HG03460 (cell line): ENCODE measurements at regions not wholly inside any gene's neighbourhood (a gene's known extent, or its start where the extent isn't known, plus 50 kb on each side); places are given as distances from the start of the nearest gene placed in this dataset.
"Not testable (repeated sequence)": the region's sequence is repeated elsewhere in the genome, so short reads cannot be mapped to it uniquely, and the experiment has no call there.

ENCODE experiments used
- ATAC-seq: cut with Tn5 transposase; IDR thresholded peaks from one replicate; pipeline ENCODE4 v1.9.1; 2021; ENCODE audit not compliant: unreplicated experiment

GRCh38 chr2:220569112-220569897, 941.9 kb downstream of the SLC4A3 start:
- no peak for ATAC-seq

DNA sequence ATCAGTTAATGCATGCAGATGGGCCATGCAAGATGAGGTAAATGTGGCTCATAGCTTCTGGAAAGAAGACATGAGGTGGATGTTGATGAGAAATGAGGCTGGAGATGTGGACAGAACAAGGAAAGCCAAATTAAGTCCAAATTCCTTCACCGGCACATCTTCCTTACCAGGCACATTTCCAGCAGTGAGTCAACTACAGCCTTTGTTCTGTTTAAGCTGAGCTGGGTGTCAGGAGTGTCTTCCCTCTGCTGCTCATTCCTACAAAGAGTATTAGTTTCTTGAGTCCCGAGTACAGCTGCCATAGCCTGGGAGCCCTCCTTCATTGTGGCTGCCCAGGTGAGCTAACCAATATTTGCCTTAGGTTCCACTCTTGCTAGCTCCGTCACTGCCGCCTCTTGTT, 945.0 kb downstream of the SLC4A3 start:
- ATAC-seq = no peak

GRCh38 chr2:220574038-220574437, 946.6 kb downstream of the SLC4A3 start:
- no peak for ATAC-seq

GRCh38 chr2:220575963-220576362, 948.5 kb downstream of the SLC4A3 start:
- no peak for ATAC-seq

DNA sequence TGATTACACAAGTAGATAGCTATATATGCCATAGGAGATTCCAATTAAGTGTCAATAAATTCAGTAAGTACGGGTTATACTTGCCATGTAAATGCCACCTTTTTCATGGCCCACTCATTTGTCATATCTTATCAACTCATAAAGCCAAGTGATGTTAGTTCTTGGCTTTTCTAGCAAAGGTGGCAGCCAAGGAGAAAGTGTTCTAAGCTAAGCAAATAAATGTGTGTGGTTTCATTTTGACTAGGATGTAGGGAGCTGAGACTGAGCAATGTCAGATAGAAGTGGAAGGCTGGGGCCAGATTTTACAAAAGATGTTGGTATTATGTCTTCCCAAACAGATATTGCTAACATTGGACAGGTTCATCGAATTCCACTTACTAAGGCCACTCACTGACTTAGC, 952.0 kb downstream of the SLC4A3 start:
- ATAC-seq = no peak

DNA sequence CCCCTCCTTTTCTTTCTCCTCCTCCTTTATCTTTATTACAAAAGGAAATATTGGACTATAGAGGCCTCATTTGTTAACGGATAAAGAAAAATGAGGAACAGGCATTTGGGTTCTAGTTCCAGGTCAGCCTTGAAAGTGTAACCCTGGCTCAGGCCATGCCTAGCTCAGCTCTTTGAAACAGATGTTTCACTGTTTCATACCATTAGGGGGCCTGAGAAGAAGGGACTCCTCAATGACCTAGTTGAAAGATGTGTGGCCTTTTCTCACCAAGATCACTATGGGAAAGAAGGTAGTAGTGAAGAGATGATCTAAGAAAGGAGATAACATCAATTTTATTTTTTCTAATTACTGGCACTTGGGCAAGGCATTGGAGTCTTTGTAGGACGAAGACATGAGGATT, 952.7 kb downstream of the SLC4A3 start:
- ATAC-seq = no peak

DNA sequence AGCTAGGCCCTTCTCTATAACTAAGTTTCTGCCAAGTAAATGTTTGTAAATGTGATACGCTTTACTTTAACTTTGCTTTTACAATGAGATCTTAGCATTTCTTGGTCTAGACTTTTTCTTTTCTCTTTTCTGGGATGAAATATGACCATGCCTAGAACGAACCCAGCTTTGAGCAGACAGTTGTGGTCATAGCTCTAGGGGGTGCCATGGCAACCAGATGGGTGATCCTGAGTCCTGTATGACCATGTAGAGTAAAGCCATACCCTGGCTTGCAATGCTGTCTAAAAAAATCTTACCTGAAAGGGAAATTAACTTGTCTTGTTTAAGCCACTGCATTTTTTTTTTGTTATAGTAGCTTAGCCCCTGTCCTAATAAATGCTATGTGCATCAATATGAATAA, 956.3 kb downstream of the SLC4A3 start:
- ATAC-seq = no peak

DNA sequence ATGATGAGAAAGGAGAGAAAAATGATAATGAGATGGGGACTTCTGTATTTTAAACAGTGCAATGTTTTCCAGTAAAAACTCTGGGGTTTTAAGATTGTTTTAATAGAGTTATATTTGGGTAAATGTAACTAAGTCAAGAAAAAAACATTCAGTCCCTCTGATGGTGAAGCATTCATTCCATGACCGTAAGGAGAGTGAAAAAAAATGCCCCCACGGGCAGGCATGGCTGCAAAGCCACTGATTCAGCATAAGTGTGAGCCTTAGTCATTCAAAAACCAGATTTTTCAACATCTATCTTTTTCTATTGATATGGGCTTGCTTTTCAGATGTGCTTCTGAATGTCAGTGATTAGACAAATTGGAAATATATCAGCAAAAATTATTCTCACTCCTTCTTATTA, 957.8 kb downstream of the SLC4A3 start:
- ATAC-seq = no peak

DNA sequence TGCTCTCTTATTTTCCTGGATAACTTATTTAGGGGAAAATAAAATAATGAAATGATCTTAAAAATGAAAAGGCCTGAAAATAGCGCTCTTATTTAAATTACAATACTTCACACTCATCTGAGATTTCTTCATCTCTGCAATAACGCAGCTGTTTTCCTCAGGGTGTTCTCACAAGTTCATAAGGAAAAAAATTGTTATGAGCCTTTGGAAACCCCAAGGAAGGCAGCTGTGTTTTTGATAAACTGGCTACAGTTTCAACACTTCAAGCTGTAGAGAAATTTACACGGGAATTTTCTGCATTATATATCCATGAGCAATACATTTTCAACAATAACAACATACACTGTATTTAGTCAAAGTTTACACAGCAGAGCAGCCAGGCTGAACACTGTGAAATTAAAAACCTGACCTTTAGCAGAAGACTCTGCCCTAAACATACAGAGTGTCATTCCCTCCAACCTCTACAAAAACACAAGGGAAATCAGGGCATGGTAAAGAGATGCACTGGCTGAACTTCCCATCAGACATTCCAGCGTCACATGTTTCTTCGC, 959.6 kb downstream of the SLC4A3 start:
- no peak for ATAC-seq

GRCh38 chr2:220588148-220588547, 960.7 kb downstream of the SLC4A3 start:
- ATAC-seq = no peak

- ATAC-seq = no peak
Measured at GRCh38 chr2:220590476-220590875, 963.0 kb downstream of the SLC4A3 start.

GRCh38 chr2:220593526-220593925, 966.1 kb downstream of the SLC4A3 start:
- no peak for ATAC-seq

DNA sequence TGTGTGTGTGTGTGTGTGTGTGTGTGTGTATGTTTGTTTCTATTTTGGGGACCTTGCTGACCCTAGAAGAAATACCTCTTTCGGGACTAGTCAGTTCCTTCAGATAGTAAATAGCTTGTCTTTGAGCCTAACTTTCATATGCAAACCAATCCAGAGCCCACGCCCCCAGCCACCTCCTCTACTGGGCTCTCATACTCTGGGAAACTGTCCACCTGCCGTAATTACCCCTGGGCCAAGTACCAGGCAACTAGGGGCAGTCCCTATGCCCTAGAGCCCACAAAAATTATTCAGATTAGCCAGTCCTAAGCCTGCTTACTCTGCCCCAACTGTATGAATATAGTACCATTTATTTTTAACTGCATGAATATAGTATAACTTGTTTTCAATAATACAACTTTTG, 970.4 kb downstream of the EPHA4 start:
- ATAC-seq = no peak

DNA sequence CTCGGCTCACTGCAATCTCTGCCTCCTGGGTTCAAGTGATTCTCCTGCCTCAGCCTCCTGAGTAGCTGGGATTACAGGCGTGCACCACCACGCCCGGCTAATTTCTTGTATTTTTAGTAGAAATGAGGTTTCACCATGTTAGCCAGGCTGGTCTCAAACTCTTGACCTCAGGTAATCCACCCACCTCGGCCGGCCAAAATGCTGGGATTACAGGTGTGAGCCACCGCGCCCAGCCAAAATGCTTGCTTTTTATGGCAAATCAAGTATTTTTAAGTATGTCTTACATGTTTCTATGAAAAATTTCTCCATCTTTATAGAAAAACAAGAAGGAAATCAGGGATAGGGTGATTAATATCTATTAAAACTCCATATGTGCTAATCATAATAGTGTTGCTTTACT, 959.1 kb downstream of the EPHA4 start:
- ATAC-seq = not testable (repeated sequence)

- ATAC-seq = no peak
Measured at GRCh38 chr2:220614064-220614463, 958.0 kb downstream of the EPHA4 start.

GRCh38 chr2:220619525-220620220, 952.4 kb downstream of the EPHA4 start:
- no peak for ATAC-seq

GRCh38 chr2:220626603-220627002, 945.5 kb downstream of the EPHA4 start:
- no peak for ATAC-seq

GRCh38 chr2:220628252-220628651, 943.9 kb downstream of the EPHA4 start:
- no peak for ATAC-seq

GRCh38 chr2:220641137-220641536, 931.0 kb downstream of the EPHA4 start:
- ATAC-seq = no peak

- no peak for ATAC-seq
Measured at GRCh38 chr2:220646424-220646823, 925.7 kb downstream of the EPHA4 start.

DNA sequence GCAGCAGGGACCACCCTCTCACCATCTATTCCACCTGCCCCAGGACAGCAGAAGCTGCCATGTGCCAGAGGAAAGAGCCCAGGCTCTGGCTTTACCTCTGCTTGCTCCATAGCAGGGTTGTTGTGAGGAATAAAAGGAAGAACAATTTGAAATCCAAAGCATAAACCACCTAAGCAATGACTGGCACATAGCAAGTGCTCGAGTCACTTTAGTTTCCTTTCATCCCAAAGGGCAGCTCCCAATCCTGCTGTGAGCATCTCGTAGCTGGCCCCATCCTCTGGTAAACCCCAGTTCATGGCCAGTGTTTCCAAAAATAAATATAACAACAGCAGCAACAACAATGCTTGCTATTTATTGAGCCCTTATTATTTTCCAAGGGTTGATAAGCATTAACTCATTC, 923.5 kb downstream of the EPHA4 start:
- ATAC-seq = no peak

GRCh38 chr2:220653776-220654175, 918.3 kb downstream of the EPHA4 start:
- ATAC-seq = no peak
